ENCODE measurements at regions not wholly inside any gene's neighbourhood (a gene's known extent, or its start where the extent isn't known, plus 50 kb on each side); places are given as distances from the start of the nearest gene placed in this dataset.

DNA sequence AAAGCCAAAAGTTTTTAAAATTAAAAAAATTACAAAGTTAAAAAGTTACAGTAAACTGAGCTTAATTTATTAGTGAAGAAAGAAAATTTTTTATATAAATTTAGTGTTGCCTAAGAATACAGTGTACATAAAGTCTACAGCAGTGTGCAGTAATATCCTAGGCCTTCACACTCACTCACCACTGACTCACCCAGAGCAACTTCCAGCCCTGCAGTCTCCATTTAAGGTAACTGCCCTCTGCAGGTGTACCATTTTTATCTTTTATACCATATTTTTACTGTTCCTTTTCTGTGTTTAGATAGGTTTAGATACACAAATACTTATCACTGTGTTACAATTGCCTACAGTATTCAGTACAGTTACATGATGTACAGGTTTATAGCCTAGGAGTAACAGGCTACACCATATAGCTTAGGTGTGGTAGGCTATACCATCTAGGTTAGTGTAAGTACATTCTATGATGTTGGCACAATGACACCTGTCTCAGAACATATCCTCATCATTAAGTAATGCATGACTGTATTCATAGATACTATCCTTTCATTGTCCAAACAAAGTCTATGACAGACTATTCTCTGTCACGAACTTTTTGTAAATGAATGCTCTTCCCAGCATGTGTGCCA lies 78.6 kb upstream of the PBX1 start:
- intact Hi-C loops (cut with micrococcal nuclease), result no loop called here
- H3K27me3 ChIP-seq (ENCODE audit: low read depth), result no peaks in the 10 kb centered on the region
- no peak for DNase-seq
- TF ChIP-seq, protein P1, sequence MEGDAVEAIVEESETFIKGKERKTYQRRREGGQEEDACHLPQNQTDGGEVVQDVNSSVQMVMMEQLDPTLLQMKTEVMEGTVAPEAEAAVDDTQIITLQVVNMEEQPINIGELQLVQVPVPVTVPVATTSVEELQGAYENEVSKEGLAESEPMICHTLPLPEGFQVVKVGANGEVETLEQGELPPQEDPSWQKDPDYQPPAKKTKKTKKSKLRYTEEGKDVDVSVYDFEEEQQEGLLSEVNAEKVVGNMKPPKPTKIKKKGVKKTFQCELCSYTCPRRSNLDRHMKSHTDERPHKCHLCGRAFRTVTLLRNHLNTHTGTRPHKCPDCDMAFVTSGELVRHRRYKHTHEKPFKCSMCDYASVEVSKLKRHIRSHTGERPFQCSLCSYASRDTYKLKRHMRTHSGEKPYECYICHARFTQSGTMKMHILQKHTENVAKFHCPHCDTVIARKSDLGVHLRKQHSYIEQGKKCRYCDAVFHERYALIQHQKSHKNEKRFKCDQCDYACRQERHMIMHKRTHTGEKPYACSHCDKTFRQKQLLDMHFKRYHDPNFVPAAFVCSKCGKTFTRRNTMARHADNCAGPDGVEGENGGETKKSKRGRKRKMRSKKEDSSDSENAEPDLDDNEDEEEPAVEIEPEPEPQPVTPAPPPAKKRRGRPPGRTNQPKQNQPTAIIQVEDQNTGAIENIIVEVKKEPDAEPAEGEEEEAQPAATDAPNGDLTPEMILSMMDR (IDR thresholded peaks at IDR 0.05; ENCODE audit: borderline replicate concordance), result no peak
- no peak overlapping the region for H3K27ac ChIP-seq (replicated peaks)
- peaks cover 3% of the 10 kb centered on the region for H3K4me1 ChIP-seq
- H3K9me3 ChIP-seq (replicated peaks), result no peaks in the 10 kb centered on the region
- H3K4me3 ChIP-seq, result no peak overlapping the region
- H3K36me3 ChIP-seq, result no peaks in the 10 kb centered on the region

DNA sequence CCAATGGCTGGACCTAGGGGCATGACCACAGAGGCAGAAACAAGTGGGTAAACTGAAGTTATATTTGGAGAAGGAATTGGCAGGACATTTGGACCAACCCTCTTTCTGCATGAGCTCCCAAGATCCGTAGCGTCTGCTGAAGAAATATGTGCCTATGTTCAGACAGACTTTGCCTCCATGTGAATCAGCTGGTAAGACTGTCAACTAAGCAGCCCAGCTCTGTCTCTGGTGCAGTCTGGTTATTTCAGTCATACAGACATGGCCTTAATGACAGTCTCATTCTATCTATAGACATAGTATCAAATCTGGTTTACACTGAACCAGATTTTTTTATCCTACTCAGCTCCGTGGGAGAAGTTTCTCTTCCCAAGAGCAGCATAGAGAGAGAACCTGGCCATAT lies 63.1 kb upstream of the PBX1 start:
- Histone ChIP-seq H3K36me3 (no peaks in the 10 kb centered on the region), H3K4me3 (no peak overlapping the region), H3K4me1 (no peaks in the 10 kb centered on the region), H3K27ac (replicated peaks) (no peak overlapping the region), H3K9me3 (replicated peaks) (peaks cover under 1% of the 10 kb centered on the region), H3K27me3 (ENCODE audit: low read depth) (no peaks in the 10 kb centered on the region)
- TF ChIP-seq, protein P1 (IDR thresholded peaks at IDR 0.05; ENCODE audit: borderline replicate concordance), result no peak
- intact Hi-C loops (cut with micrococcal nuclease), result loop anchor here (5.0 kb wide), 1 partner anchor 51 kb away; no protein-coding TSS in a partner anchor
- no peak for DNase-seq

DNA sequence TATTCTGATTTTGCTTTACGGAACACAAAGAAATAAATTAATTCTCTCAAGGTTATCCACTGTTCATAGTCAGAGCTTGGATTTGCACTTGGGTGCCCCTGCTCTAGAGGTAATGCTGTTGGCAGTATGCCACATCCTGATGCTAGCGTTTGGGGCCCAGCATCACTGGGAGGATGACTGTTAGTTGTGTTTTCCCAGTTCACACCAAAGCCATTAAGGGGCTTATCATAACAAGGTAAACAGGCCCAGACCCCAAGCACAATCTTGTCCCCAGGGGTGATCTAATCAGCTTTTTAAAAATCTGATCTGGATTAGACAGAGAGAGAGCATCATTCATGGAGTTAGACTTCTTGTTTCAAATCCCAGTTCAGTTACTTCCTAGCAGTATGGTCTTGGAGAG lies 60.2 kb upstream of the PBX1 start:
- H3K4me1 ChIP-seq, result no peaks in the 10 kb centered on the region
- no peak for DNase-seq
- H3K27me3 ChIP-seq (ENCODE audit: low read depth), result no peaks in the 10 kb centered on the region
- intact Hi-C loops (cut with micrococcal nuclease), result loop anchor here (5.0 kb wide), 1 partner anchor 49 kb away; no protein-coding TSS in a partner anchor
- H3K27ac ChIP-seq (replicated peaks), result no peak overlapping the region
- TF ChIP-seq, protein P1 (IDR thresholded peaks at IDR 0.05; ENCODE audit: borderline replicate concordance), result no peak
- H3K36me3 ChIP-seq, result no peaks in the 10 kb centered on the region
- H3K9me3 ChIP-seq (replicated peaks), result peaks cover 29% of the 10 kb centered on the region
- H3K4me3 ChIP-seq, result no peak overlapping the region

DNA sequence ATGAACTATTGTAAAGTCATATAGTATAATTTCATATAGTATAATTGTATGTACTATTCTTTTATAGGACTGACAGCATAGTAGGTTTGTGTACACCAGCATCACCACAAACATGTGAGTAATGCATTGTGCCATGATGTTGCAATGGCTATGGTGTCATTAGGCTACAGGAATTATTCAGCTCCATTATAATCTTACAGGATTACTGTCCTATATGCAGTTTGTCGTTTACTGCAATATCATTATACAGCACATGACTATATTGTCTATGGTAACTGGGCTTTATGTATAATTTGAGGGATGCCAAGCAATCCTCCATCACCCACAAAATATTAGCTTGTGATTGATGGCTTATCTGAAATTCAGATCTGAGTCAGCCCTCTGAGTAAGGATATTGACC lies 54.2 kb upstream of the PBX1 start:
- no peak for DNase-seq
- intact Hi-C loops (cut with micrococcal nuclease), result no loop called here
- peaks cover 33% of the 10 kb centered on the region for H3K9me3 ChIP-seq (replicated peaks)

More for the DNA sequence above, 54.2 kb upstream of the PBX1 start:
- Histone ChIP-seq H3K36me3 (no peaks in the 10 kb centered on the region), H3K27ac (replicated peaks) (no peak overlapping the region), H3K4me3 (no peak overlapping the region), H3K27me3 (ENCODE audit: low read depth) (no peaks in the 10 kb centered on the region), H3K4me1 (no peaks in the 10 kb centered on the region)
- TF ChIP-seq, protein P1 (IDR thresholded peaks at IDR 0.05; ENCODE audit: borderline replicate concordance), result no peak
